Left ventricle myocardium superior (tissue), 1 donor: ENCODE measurements at regions not wholly inside any gene's neighbourhood (a gene's known extent, or its start where the extent isn't known, plus 50 kb on each side); places are given as distances from the start of the nearest gene placed in this dataset.
"Not testable (repeated sequence)": the region's sequence is repeated elsewhere in the genome, so short reads cannot be mapped to it uniquely, and the experiment has no call there.

Experiments
- ATAC-seq: fragments of 200-7000 bp; cut with Tn5 transposase; one replicate; pipeline ENCODE4 v1.9.1; 2020; ENCODE audit warnings: mild to moderate bottlenecking, moderate library complexity
- DNase-seq: peaks from one replicate; pipeline ENCODE4 v3.0.0-alpha.2; 2020
- intact Hi-C: fragments of 100-400 bp; cut with micrococcal nuclease; formaldehyde crosslinking; loops from one replicate; pipeline ENCODE4 v1.11.0; 2022
- donor health status: DM: no; HTN: yes; CAD: no; lungs with severe emphysema.

- intact Hi-C loops = no loop called here
- ATAC-seq (no peak), DNase-seq (no peak)
Observed at GRCh38 chr16:60510208-60510607, 1526.0 kb downstream of the CDH8 start.

GRCh38 chr16:60491273-60491672, 1545.0 kb downstream of the CDH8 start:
- intact Hi-C loops = no loop called here
- ATAC-seq (no peak), DNase-seq (no peak)

- DNase-seq (no peak), ATAC-seq (no peak)
- intact Hi-C loops = no loop called here
Observed at GRCh38 chr16:60485872-60486489, 1550.3 kb downstream of the CDH8 start.

- ATAC-seq = no peak
- intact Hi-C loops = no loop called here
- DNase-seq = no peak
Observed at GRCh38 chr16:60484901-60485300, 1551.3 kb downstream of the CDH8 start.

GRCh38 chr16:60481591-60481990, 1554.6 kb downstream of the CDH8 start:
- intact Hi-C loops = no loop called here
- DNase-seq = no peak
- no peak for ATAC-seq

- intact Hi-C loops = no loop called here
- ATAC-seq (no peak), DNase-seq (no peak)
Observed at GRCh38 chr16:60478810-60479209, 1557.4 kb downstream of the CDH8 start.

GRCh38 chr16:60463986-60464385, 1572.3 kb downstream of the CDH8 start:
- intact Hi-C loops = no loop called here
- DNase-seq = no peak
- ATAC-seq = no peak

GRCh38 chr16:60459463-60459862, 1576.8 kb downstream of the CDH8 start:
- ATAC-seq (no peak), DNase-seq (no peak)
- intact Hi-C loops = no loop called here

GRCh38 chr16:60458255-60458654, 1578.0 kb downstream of the CDH8 start:
- no peak for DNase-seq
- intact Hi-C loops = no loop called here
- ATAC-seq = no peak

GRCh38 chr16:60452646-60453045, 1583.6 kb downstream of the CDH8 start:
- no peak for ATAC-seq
- intact Hi-C loops = no loop called here
- no peak for DNase-seq

GRCh38 chr16:60438894-60439293, 1597.3 kb downstream of the CDH8 start:
- intact Hi-C loops = no loop called here
- ATAC-seq (no peak), DNase-seq (no peak)

- DNase-seq (no peak), ATAC-seq (no peak)
- intact Hi-C loops = no loop called here
Observed at GRCh38 chr16:60432472-60432871, 1603.8 kb downstream of the CDH8 start.

GRCh38 chr16:60419859-60420258, 1616.4 kb downstream of the CDH8 start:
- no peak for DNase-seq
- intact Hi-C loops = no loop called here
- no peak for ATAC-seq

- ATAC-seq = no peak
- DNase-seq = no peak
- intact Hi-C loops = no loop called here
Observed at GRCh38 chr16:60414613-60415012, 1621.6 kb downstream of the CDH8 start.

GRCh38 chr16:60413969-60414368, 1622.3 kb downstream of the CDH8 start:
- intact Hi-C loops = no loop called here

GRCh38 chr16:60407606-60408005, 1628.6 kb downstream of the CDH8 start:
- intact Hi-C loops = no loop called here
- ATAC-seq (no peak), DNase-seq (no peak)

More at GRCh38 chr16:60413969-60414368, 1622.3 kb downstream of the CDH8 start:
- no peak for ATAC-seq
- no peak for DNase-seq

GRCh38 chr16:60407034-60407433, 1629.2 kb downstream of the CDH8 start:
- no peak for DNase-seq
- intact Hi-C loops = no loop called here
- no peak for ATAC-seq

- no peak for ATAC-seq
- DNase-seq = no peak
- intact Hi-C loops = no loop called here
Observed at GRCh38 chr16:60405286-60405685, 1631.0 kb downstream of the CDH8 start.

GRCh38 chr16:60404401-60404800, 1631.8 kb downstream of the CDH8 start:
- intact Hi-C loops = no loop called here
- ATAC-seq (no peak), DNase-seq (no peak)

- ATAC-seq, DNase-seq, intact Hi-C loops: not testable (repeated sequence)
Observed at GRCh38 chr16:60402941-60403340, 1633.3 kb downstream of the CDH8 start.

- intact Hi-C loops = no loop called here
- DNase-seq (no peak), ATAC-seq (no peak)
Observed at GRCh38 chr16:60392380-60392779, 1643.9 kb downstream of the CDH8 start.

GRCh38 chr16:60371591-60371990, 1637.5 kb upstream of the GOT2 start:
- intact Hi-C loops = no loop called here
- ATAC-seq (no peak), DNase-seq (no peak)
